Neural cell (in vitro differentiated cells): ENCODE measurements at regions not wholly inside any gene's neighbourhood (a gene's known extent, or its start where the extent isn't known, plus 50 kb on each side); places are given as distances from the start of the nearest gene placed in this dataset.

Experiments
- EZH2 ChIP-seq: fragments of 200-600, 300-800 bp; shearing (Covaris generic), sonication (generic); IDR thresholded peaks from 2 replicates; pipeline ENCODE4 v1.6.1; 2014; ENCODE audit warnings: antibody characterized with exemption, low read length, borderline replicate concordance, mild to moderate bottlenecking; ENCODE audit not compliant: insufficient read depth, poor library complexity, severe bottlenecking
- POLR2AphosphoS5 ChIP-seq: IDR thresholded peaks from 2 replicates; pipeline ENCODE4 v1.6.1; 2012
- RAD21 ChIP-seq: fragments of 450-650 bp; conservative IDR thresholded peaks from 2 replicates; pipeline ENCODE4 v1.6.1; 2014; ENCODE audit warnings: antibody characterized with exemption, mild to moderate bottlenecking, moderate library complexity
- SMC3 ChIP-seq: fragments of 450-650 bp; conservative IDR thresholded peaks from 2 replicates; pipeline ENCODE4 v1.6.1; 2014; ENCODE audit warnings: antibody characterized with exemption, mild to moderate bottlenecking, moderate library complexity; ENCODE audit not compliant: poor library complexity
- TAF1 ChIP-seq: IDR thresholded peaks from 2 replicates; pipeline ENCODE4 v1.6.1; 2012; ENCODE audit warnings: low read depth
- TF ChIP-seq, protein P1 (sequence below): fragments of 450-650 bp; IDR thresholded peaks from 2 replicates; pipeline ENCODE4 v1.5.1; 2014; ENCODE audit warnings: antibody characterized with exemption, mild to moderate bottlenecking, moderate library complexity; ENCODE audit not compliant: poor library complexity, severe bottlenecking
- TF ChIP-seq, protein P2 (sequence below): IDR thresholded peaks from 2 replicates; pipeline ENCODE4 v1.6.1; 2012; ENCODE audit warnings: borderline replicate concordance

GRCh38 chr1:157376681-157377080 is 175.6 kb downstream of the FCRL5 start:
- TF ChIP-seq, protein P1, sequence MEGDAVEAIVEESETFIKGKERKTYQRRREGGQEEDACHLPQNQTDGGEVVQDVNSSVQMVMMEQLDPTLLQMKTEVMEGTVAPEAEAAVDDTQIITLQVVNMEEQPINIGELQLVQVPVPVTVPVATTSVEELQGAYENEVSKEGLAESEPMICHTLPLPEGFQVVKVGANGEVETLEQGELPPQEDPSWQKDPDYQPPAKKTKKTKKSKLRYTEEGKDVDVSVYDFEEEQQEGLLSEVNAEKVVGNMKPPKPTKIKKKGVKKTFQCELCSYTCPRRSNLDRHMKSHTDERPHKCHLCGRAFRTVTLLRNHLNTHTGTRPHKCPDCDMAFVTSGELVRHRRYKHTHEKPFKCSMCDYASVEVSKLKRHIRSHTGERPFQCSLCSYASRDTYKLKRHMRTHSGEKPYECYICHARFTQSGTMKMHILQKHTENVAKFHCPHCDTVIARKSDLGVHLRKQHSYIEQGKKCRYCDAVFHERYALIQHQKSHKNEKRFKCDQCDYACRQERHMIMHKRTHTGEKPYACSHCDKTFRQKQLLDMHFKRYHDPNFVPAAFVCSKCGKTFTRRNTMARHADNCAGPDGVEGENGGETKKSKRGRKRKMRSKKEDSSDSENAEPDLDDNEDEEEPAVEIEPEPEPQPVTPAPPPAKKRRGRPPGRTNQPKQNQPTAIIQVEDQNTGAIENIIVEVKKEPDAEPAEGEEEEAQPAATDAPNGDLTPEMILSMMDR, result no peak
- no peak for TF ChIP-seq POLR2AphosphoS5
- TF ChIP-seq TAF1, result no peak
- no peak for TF ChIP-seq SMC3
- TF ChIP-seq, protein P2, sequence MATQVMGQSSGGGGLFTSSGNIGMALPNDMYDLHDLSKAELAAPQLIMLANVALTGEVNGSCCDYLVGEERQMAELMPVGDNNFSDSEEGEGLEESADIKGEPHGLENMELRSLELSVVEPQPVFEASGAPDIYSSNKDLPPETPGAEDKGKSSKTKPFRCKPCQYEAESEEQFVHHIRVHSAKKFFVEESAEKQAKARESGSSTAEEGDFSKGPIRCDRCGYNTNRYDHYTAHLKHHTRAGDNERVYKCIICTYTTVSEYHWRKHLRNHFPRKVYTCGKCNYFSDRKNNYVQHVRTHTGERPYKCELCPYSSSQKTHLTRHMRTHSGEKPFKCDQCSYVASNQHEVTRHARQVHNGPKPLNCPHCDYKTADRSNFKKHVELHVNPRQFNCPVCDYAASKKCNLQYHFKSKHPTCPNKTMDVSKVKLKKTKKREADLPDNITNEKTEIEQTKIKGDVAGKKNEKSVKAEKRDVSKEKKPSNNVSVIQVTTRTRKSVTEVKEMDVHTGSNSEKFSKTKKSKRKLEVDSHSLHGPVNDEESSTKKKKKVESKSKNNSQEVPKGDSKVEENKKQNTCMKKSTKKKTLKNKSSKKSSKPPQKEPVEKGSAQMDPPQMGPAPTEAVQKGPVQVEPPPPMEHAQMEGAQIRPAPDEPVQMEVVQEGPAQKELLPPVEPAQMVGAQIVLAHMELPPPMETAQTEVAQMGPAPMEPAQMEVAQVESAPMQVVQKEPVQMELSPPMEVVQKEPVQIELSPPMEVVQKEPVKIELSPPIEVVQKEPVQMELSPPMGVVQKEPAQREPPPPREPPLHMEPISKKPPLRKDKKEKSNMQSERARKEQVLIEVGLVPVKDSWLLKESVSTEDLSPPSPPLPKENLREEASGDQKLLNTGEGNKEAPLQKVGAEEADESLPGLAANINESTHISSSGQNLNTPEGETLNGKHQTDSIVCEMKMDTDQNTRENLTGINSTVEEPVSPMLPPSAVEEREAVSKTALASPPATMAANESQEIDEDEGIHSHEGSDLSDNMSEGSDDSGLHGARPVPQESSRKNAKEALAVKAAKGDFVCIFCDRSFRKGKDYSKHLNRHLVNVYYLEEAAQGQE, result no peak
- TF ChIP-seq RAD21, result no peak
- no peak for TF ChIP-seq EZH2
